SU-DHL-6 (cell line): ENCODE measurements at regions not wholly inside any gene's neighbourhood (a gene's known extent, or its start where the extent isn't known, plus 50 kb on each side); places are given as distances from the start of the nearest gene placed in this dataset.

ENCODE experiments used
- H2AFZ ChIP-seq: fragments of 200-600 bp; sonication (generic); 2 replicates; pipeline ENCODE4 v1.6.1; 2014; ENCODE audit warnings: low read depth, mild to moderate bottlenecking, moderate library complexity, mixed read lengths, antibody characterized with exemption, low read length; ENCODE audit not compliant: severe bottlenecking
- H3F3A ChIP-seq: fragments of 200-600 bp; shearing (Covaris generic); 2 replicates; pipeline ENCODE4 v1.6.0; 2016; ENCODE audit warnings: antibody characterized with exemption, mild to moderate bottlenecking; ENCODE audit not compliant: insufficient read depth
- H3K27ac ChIP-seq: fragments of 200-600 bp; sonication (generic); 2 replicates; pipeline ENCODE4 v1.5.1; 2016; ENCODE audit warnings: low read depth, mild to moderate bottlenecking, low read length, moderate library complexity, mixed read lengths
- H3K27me3 ChIP-seq: fragments of 200-600 bp; sonication (generic), shearing (Covaris generic); 2 replicates; pipeline ENCODE4 v1.6.0; 2014; ENCODE audit warnings: mild to moderate bottlenecking, low read length
- H3K36me3 ChIP-seq: fragments of 200-600 bp; sonication (generic); 2 replicates; pipeline ENCODE4 v1.6.1; 2014; ENCODE audit warnings: mild to moderate bottlenecking, low read length, mixed read lengths
- H3K4me2 ChIP-seq: fragments of 300-600, 200-600 bp; shearing (Covaris generic), sonication (generic); 2 replicates; pipeline ENCODE4 v1.6.0; 2014; ENCODE audit warnings: low read length, low read depth, mild to moderate bottlenecking; ENCODE audit not compliant: poor library complexity, severe bottlenecking
- H3K4me3 ChIP-seq: fragments of 200-600 bp; sonication (generic); 2 replicates; pipeline ENCODE4 v1.5.1; 2014; ENCODE audit warnings: antibody characterized with exemption, low read length, mild to moderate bottlenecking, mixed read lengths; ENCODE audit not compliant: insufficient read depth, poor library complexity, severe bottlenecking
- H3K79me2 ChIP-seq: fragments of 200-600 bp; sonication (generic); 2 replicates; pipeline ENCODE4 v1.6.1; 2014; ENCODE audit warnings: mild to moderate bottlenecking, low read length, moderate library complexity; ENCODE audit not compliant: insufficient read depth
- H3K9ac ChIP-seq: fragments of 200-600 bp; sonication (generic); 2 replicates; pipeline ENCODE4 v1.7.0; 2014; ENCODE audit warnings: mild to moderate bottlenecking, low read length
- H3K9me2 ChIP-seq: fragments of 200-600 bp; sonication (generic); replicated peaks from 2 replicates; pipeline ENCODE4 v1.6.1; 2014; ENCODE audit warnings: low read length; ENCODE audit not compliant: insufficient read depth
- H3K9me3 ChIP-seq: fragments of 200-600 bp; sonication (generic); 2 replicates; pipeline ENCODE4 v1.6.1; 2014; ENCODE audit warnings: low read length, mixed read lengths; ENCODE audit not compliant: insufficient read depth
- H4K20me1 ChIP-seq: fragments of 200-600 bp; sonication (generic); 2 replicates; pipeline ENCODE4 v1.6.1; 2014; ENCODE audit warnings: low read depth, mild to moderate bottlenecking, antibody characterized with exemption, low read length, moderate library complexity, mixed read lengths
- CTCF ChIP-seq: fragments of 200-600 bp; sonication (generic); IDR thresholded peaks from one replicate; pipeline ENCODE4 v1.5.1; 2017; ENCODE audit warnings: antibody characterized with exemption, mild to moderate bottlenecking, low read length, moderate library complexity; ENCODE audit not compliant: insufficient read depth, poor library complexity, severe bottlenecking
- EZH2phosphoT487 ChIP-seq: fragments of 200-600 bp; sonication (generic), shearing (Covaris generic); conservative IDR thresholded peaks from 2 replicates; pipeline ENCODE4 v1.6.1; 2018; ENCODE audit warnings: mild to moderate bottlenecking, antibody characterized with exemption, low read length, moderate library complexity, mixed read lengths

- H3K4me2 ChIP-seq = no peak overlapping the region
- no peaks in the 10 kb centered on the region for H3K9me3 ChIP-seq
- no peak for TF ChIP-seq CTCF
- TF ChIP-seq EZH2phosphoT487 = no peak
- H3K9ac ChIP-seq = no peak overlapping the region
- no peaks in the 10 kb centered on the region for H3K9me2 ChIP-seq
- H2AFZ ChIP-seq = no peak overlapping the region
- no peaks in the 10 kb centered on the region for H3F3A ChIP-seq
- no peaks in the 10 kb centered on the region for H3K79me2 ChIP-seq
- H4K20me1 ChIP-seq = no peaks in the 10 kb centered on the region
- no peaks in the 10 kb centered on the region for H3K36me3 ChIP-seq
- no peak overlapping the region for H3K27ac ChIP-seq
- H3K4me3 ChIP-seq = no peak overlapping the region
- H3K27me3 ChIP-seq = no peaks in the 10 kb centered on the region
These were observed 214.4 kb upstream of the DSEL start for GRCh38 chr18:67730886-67731285.

- Histone ChIP-seq H3K79me2 (no peaks in the 10 kb centered on the region), H3K27ac (no peak overlapping the region), H3K36me3 (no peaks in the 10 kb centered on the region), H3K4me3 (no peak overlapping the region), H3K9me2 (no peaks in the 10 kb centered on the region), H2AFZ (no peak overlapping the region), H3K9me3 (no peaks in the 10 kb centered on the region), H3K9ac (no peak overlapping the region), H4K20me1 (no peaks in the 10 kb centered on the region), H3F3A (no peaks in the 10 kb centered on the region), H3K27me3 (no peaks in the 10 kb centered on the region), H3K4me2 (no peak overlapping the region)
- TF ChIP-seq CTCF = no peak
- TF ChIP-seq EZH2phosphoT487 = no peak
These were observed 211.8 kb upstream of the DSEL start for GRCh38 chr18:67728364-67728763.

- no peaks in the 10 kb centered on the region for H4K20me1 ChIP-seq
- H3K27me3 ChIP-seq = no peaks in the 10 kb centered on the region
- H3K4me3 ChIP-seq = no peak overlapping the region
- no peaks in the 10 kb centered on the region for H3K79me2 ChIP-seq
- H3K9me2 ChIP-seq = no peaks in the 10 kb centered on the region
- H3K36me3 ChIP-seq = no peaks in the 10 kb centered on the region
- H2AFZ ChIP-seq = no peak overlapping the region
- H3K27ac ChIP-seq = no peak overlapping the region
- TF ChIP-seq CTCF (no peak), EZH2phosphoT487 (no peak)
- no peaks in the 10 kb centered on the region for H3K9me3 ChIP-seq
- no peak overlapping the region for H3K9ac ChIP-seq
- H3F3A ChIP-seq = no peaks in the 10 kb centered on the region
- H3K4me2 ChIP-seq = no peak overlapping the region
These were observed 210.4 kb upstream of the DSEL start for GRCh38 chr18:67726882-67727281.

GRCh38 chr18:67717800-67718199, 201.3 kb upstream of the DSEL start:
- Histone ChIP-seq H2AFZ (no peak overlapping the region), H3F3A (no peaks in the 10 kb centered on the region), H3K4me2 (no peak overlapping the region), H3K9me3 (no peaks in the 10 kb centered on the region), H3K36me3 (no peaks in the 10 kb centered on the region), H4K20me1 (no peaks in the 10 kb centered on the region), H3K27ac (no peak overlapping the region), H3K4me3 (no peak overlapping the region), H3K9ac (no peak overlapping the region), H3K79me2 (no peaks in the 10 kb centered on the region), H3K27me3 (no peaks in the 10 kb centered on the region), H3K9me2 (no peaks in the 10 kb centered on the region)
- TF ChIP-seq CTCF = no peak
- no peak for TF ChIP-seq EZH2phosphoT487
